Hepatocyte (in vitro differentiated cells): ENCODE measurements at regions not wholly inside any gene's neighbourhood (a gene's known extent, or its start where the extent isn't known, plus 50 kb on each side); places are given as distances from the start of the nearest gene placed in this dataset.
"Not testable (repeated sequence)": the region's sequence is repeated elsewhere in the genome, so short reads cannot be mapped to it uniquely, and the experiment has no call there.

Experiments
- DNase-seq: peaks from one replicate; pipeline ENCODE4 v3.0.0-alpha.2; 2016; ENCODE audit warnings: low spot score
- H2AFZ ChIP-seq: fragments of 200-600 bp; sonication (generic); 2 replicates; pipeline ENCODE4 v1.6.0; 2016; ENCODE audit warnings: antibody characterized with exemption, mild to moderate bottlenecking
- H3K27ac ChIP-seq: fragments of 200-600 bp; sonication (generic); 2 replicates; pipeline ENCODE4 v1.5.1; 2016; ENCODE audit warnings: mild to moderate bottlenecking
- H3K27me3 ChIP-seq: fragments of 200-600 bp; sonication (generic); 2 replicates; pipeline ENCODE4 v1.6.1; 2016
- H3K36me3 ChIP-seq: fragments of 200-600 bp; sonication (generic); replicated peaks from 2 replicates; pipeline ENCODE4 v1.5.1; 2016; ENCODE audit warnings: low read depth; ENCODE audit not compliant: insufficient read depth
- H3K4me1 ChIP-seq: fragments of 200-600 bp; sonication (generic); 2 replicates; pipeline ENCODE4 v1.5.1; 2016; ENCODE audit warnings: mild to moderate bottlenecking, moderate library complexity; ENCODE audit not compliant: insufficient read depth
- H3K4me2 ChIP-seq: fragments of 200-600 bp; sonication (generic); 2 replicates; pipeline ENCODE4 v1.6.0; 2016
- H3K4me3 ChIP-seq: fragments of 200-600 bp; sonication (generic); 2 replicates; pipeline ENCODE4 v1.5.1; 2016; ENCODE audit warnings: mild to moderate bottlenecking
- H3K79me2 ChIP-seq: fragments of 200-600 bp; sonication (generic); 2 replicates; pipeline ENCODE4 v1.6.0; 2017; ENCODE audit warnings: mild to moderate bottlenecking
- H3K9me2 ChIP-seq: fragments of 200-600 bp; sonication (generic); replicated peaks from 2 replicates; pipeline ENCODE4 v1.6.0; 2017; ENCODE audit warnings: mild to moderate bottlenecking; ENCODE audit not compliant: insufficient read depth
- H3K9me3 ChIP-seq: fragments of 200-600 bp; sonication (generic); 2 replicates; pipeline ENCODE4 v1.5.1; 2016; ENCODE audit warnings: low read depth, mild to moderate bottlenecking
- H4K20me1 ChIP-seq: fragments of 200-600 bp; sonication (generic); 2 replicates; pipeline ENCODE4 v1.6.0; 2016; ENCODE audit warnings: mild to moderate bottlenecking; ENCODE audit not compliant: insufficient read depth, poor library complexity, severe bottlenecking
- EZH2 ChIP-seq: fragments of 200-600 bp; sonication (generic); IDR thresholded peaks from 2 replicates; pipeline ENCODE4 v1.6.1; 2016; ENCODE audit warnings: antibody characterized with exemption, mild to moderate bottlenecking, borderline replicate concordance
- EZH2phosphoT487 ChIP-seq: fragments of 200-600 bp; sonication (generic); IDR thresholded peaks from one replicate; pipeline ENCODE4 v1.6.1; 2018; ENCODE audit warnings: antibody characterized with exemption, mild to moderate bottlenecking, low read depth, moderate library complexity; ENCODE audit not compliant: unreplicated experiment, severe bottlenecking
- WGBS: methylation state at CpG from one replicate; pipeline ENCODE4 v1.1.6; 2016; ENCODE audit warnings: low lambda C conversion rate; ENCODE audit errors: missing lambda C conversion rate; 5-methylcytosine and 5-hydroxymethylcytosine counted together
- TF ChIP-seq, protein P1 (sequence below): fragments of 200-600 bp; sonication (generic); IDR thresholded peaks from 2 replicates; pipeline ENCODE4 v1.5.1; 2016; ENCODE audit warnings: antibody characterized with exemption, mild to moderate bottlenecking; ENCODE audit not compliant: poor library complexity

DNA sequence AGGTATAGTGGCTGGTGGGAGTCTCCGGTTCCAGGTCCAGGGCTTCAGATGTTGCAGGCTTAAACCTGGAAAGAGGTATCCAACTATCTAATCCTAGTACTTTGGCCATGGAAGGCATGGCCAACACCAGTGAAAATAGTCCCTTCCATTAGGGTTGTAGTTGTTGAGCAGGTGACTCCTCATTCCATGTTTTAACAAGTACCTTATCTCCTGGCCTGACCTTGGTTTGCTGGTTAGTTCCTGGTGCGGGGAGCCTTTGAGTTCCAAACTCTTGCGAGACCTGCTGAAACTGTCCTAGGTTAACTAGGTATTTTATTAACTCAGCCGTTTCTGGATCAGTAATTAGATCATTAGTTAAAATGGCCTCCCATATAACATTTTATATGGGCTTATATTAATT lies 128.9 kb downstream of the GPCPD1 start:
- H3K36me3 ChIP-seq: no peaks in the 10 kb centered on the region
- H3K4me1 ChIP-seq: no peaks in the 10 kb centered on the region
- no peaks in the 10 kb centered on the region for H3K79me2 ChIP-seq
- H3K9me2 ChIP-seq: no peaks in the 10 kb centered on the region
- no peaks in the 10 kb centered on the region for H3K27me3 ChIP-seq
- TF ChIP-seq EZH2 (no peak), EZH2phosphoT487 (no peak)
- TF ChIP-seq, protein P1, sequence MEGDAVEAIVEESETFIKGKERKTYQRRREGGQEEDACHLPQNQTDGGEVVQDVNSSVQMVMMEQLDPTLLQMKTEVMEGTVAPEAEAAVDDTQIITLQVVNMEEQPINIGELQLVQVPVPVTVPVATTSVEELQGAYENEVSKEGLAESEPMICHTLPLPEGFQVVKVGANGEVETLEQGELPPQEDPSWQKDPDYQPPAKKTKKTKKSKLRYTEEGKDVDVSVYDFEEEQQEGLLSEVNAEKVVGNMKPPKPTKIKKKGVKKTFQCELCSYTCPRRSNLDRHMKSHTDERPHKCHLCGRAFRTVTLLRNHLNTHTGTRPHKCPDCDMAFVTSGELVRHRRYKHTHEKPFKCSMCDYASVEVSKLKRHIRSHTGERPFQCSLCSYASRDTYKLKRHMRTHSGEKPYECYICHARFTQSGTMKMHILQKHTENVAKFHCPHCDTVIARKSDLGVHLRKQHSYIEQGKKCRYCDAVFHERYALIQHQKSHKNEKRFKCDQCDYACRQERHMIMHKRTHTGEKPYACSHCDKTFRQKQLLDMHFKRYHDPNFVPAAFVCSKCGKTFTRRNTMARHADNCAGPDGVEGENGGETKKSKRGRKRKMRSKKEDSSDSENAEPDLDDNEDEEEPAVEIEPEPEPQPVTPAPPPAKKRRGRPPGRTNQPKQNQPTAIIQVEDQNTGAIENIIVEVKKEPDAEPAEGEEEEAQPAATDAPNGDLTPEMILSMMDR: no peak
- no peak for DNase-seq
- H4K20me1 ChIP-seq: no peaks in the 10 kb centered on the region
- H3K9me3 ChIP-seq: no peaks in the 10 kb centered on the region
- H2AFZ ChIP-seq: no peak overlapping the region
- H3K27ac ChIP-seq: no peak overlapping the region
- no peak overlapping the region for H3K4me2 ChIP-seq
- WGBS: 79% methylated on average over 4 of the region's 4 CpGs
- H3K4me3 ChIP-seq: no peak overlapping the region

DNA sequence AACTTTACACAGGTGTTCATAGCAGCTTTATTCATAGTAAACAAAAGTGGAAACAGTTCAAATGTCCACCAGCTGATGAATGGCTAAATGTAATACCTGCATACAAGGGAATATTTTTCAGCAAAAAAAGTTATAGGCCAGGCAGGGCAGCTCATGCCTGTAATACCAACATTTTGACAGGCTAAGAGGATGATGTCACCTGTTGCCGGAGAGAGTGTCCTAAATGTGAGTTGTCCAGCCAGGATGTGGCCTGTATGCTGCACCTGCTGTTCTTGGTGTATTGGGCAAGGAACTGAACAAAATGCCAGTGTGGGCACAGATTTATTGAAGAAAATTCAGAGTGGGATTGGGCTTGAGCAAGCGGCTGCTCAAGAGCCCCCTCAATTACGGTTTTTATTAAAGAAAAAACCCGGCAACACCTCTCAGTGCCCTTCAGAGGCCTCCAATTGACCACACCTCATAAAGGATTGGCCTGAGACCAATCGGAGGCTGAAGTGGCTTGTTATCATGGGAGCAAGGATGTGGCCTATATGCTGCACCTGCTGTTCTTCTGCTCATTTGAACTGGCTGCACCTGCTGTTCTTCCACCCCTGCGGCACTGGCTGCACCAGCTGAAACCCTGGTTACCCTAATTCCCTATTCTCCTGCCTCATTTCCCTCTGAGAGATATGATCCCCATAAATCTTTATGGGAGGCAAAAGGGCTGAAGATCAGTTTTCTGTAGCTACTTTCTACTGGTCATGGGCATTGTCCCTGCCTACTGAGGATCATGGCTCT lies 129.8 kb downstream of the GPCPD1 start:
- H3K4me1 ChIP-seq: no peaks in the 10 kb centered on the region
- H3K4me2 ChIP-seq: no peak overlapping the region
- H3K27ac ChIP-seq: no peak overlapping the region
- DNase-seq: no peak
- no peaks in the 10 kb centered on the region for H3K27me3 ChIP-seq
- no peaks in the 10 kb centered on the region for H3K79me2 ChIP-seq
- no peak overlapping the region for H2AFZ ChIP-seq
- H3K4me3 ChIP-seq: no peak overlapping the region
- no peaks in the 10 kb centered on the region for H3K9me2 ChIP-seq
- 86% methylated on average over 6 of the region's 6 CpGs for WGBS
- TF ChIP-seq, protein P1: no peak
- TF ChIP-seq EZH2 (no peak), EZH2phosphoT487 (no peak)
- no peaks in the 10 kb centered on the region for H3K9me3 ChIP-seq
- no peaks in the 10 kb centered on the region for H3K36me3 ChIP-seq
- H4K20me1 ChIP-seq: no peaks in the 10 kb centered on the region

DNA sequence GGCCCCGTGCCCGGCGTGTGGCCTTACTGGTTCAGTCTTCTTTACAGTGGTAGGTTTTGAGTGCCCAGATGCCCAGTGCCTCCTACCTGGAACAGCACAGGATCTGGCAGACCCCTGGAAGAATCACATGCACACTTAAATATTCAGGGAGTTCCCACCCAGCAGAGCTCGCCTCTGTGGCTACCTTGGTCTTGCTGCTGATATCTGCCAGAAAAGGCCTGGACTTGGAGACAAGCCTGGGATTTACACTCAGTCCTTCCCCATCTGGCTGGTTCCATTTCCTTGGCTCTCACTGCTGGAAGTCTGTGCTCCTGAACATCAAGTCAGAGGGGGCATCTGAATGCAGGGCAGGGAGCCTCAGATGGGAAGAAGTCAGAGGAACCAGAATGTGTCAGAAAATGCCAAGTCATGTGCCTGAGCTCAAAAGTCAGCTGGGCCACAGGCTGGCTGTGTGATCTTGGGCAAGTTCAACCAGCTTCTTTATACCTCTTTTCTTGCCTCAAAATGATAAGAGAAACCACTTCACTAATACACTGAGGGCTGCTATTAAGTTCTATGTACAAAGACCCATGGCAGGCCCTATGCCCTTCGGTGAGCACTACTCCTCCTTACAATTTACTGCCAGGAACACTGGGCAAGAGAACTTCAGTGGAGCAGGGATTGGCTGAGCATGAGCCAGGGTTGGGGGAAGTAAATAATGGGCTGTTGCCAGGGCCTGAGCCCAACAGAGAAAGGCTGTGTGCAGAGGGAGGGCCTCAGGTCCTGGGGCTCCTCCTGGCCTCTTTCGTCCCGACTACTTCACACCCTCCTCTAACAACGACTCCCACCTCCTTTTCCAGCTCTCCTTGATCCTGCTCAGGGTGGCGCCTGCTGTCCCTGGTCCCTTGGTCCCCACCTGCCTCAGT lies 135.9 kb downstream of the GPCPD1 start:
- Histone ChIP-seq H3K4me3 (no peak overlapping the region), H3K36me3 (no peaks in the 10 kb centered on the region), H3K27me3 (no peaks in the 10 kb centered on the region), H3K79me2 (no peaks in the 10 kb centered on the region), H3K9me2 (no peaks in the 10 kb centered on the region), H3K27ac (no peak overlapping the region), H3K9me3 (no peaks in the 10 kb centered on the region), H4K20me1 (no peaks in the 10 kb centered on the region), H3K4me1 (no peaks in the 10 kb centered on the region), H2AFZ (no peak overlapping the region), H3K4me2 (no peak overlapping the region)
- DNase-seq: no peak
- no peak for TF ChIP-seq EZH2phosphoT487
- 89% methylated on average over 9 of the region's 9 CpGs for WGBS

DNA sequence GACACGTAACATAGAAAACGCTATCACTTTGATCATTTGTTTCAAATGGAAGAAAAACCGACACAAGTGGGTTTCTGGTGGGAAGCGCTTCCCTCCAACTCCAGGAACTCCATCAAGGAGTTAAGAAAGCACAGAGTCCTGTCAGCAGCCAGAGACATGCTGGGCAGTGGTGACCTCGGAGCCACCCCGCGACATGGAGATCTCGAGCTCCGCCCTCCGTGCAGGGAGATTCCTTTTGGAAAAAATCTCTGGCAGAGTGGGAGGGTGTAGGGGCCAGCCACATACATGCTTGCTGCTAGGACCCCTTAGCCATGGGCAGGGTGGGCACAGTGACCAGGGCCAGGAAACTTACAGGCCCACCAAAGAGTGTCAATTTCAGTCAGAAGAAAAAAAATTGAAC lies 138.9 kb downstream of the GPCPD1 start:
- H3K79me2 ChIP-seq, H3K9me2 ChIP-seq, H3K9me3 ChIP-seq, H3K4me3 ChIP-seq, H3K27ac ChIP-seq, H3K4me1 ChIP-seq, DNase-seq, H2AFZ ChIP-seq, H3K36me3 ChIP-seq, H4K20me1 ChIP-seq, H3K4me2 ChIP-seq, H3K27me3 ChIP-seq: not testable (repeated sequence)
- WGBS: 79% methylated on average over 4 of the region's 10 CpGs
